ENCODE measurements at regions not wholly inside any gene's neighbourhood (a gene's known extent, or its start where the extent isn't known, plus 50 kb on each side); places are given as distances from the start of the nearest gene placed in this dataset.
"Not testable (repeated sequence)": the region's sequence is repeated elsewhere in the genome, so short reads cannot be mapped to it uniquely, and the experiment has no call there.

- H3K9ac ChIP-seq (ENCODE audit: low read depth in 1 of 3, low read length in 3 of 3), result no peak overlapping the region
- H3K36me3 ChIP-seq (ENCODE audit: control insufficient read depth in 3 of 3, insufficient read depth in 3 of 3, low read length in 3 of 3), result no peaks in the 10 kb centered on the region
- no peaks in the 10 kb centered on the region for H3K9me3 ChIP-seq (ENCODE audit: control insufficient read depth in 3 of 3, low read length in 3 of 3)
- H3K4me1 ChIP-seq (ENCODE audit: control insufficient read depth in 3 of 3, insufficient read depth in 3 of 3, low read length in 3 of 3), result no peaks in the 10 kb centered on the region
- no peak overlapping the region for H3K4me3 ChIP-seq (ENCODE audit: low read length in 3 of 3)
- H3K27ac ChIP-seq (ENCODE audit: low read depth, low read length), result no peak overlapping the region
- H3K27me3 ChIP-seq (ENCODE audit: control insufficient read depth in 3 of 3, insufficient read depth in 3 of 3, low read length in 3 of 3), result no peaks in the 10 kb centered on the region
These were observed 408.5 kb upstream of the USP9Y start for GRCh38 chrY:12292542-12292941.

GRCh38 chrY:12296460-12296859 lies 404.6 kb upstream of the USP9Y start:
- Histone ChIP-seq H3K4me3 (ENCODE audit: low read length in 3 of 3) (no peak overlapping the region), H3K36me3 (ENCODE audit: control insufficient read depth in 3 of 3, insufficient read depth in 3 of 3, low read length in 3 of 3) (no peaks in the 10 kb centered on the region), H3K27me3 (ENCODE audit: control insufficient read depth in 3 of 3, insufficient read depth in 3 of 3, low read length in 3 of 3) (no peaks in the 10 kb centered on the region), H3K9me3 (ENCODE audit: control insufficient read depth in 3 of 3, low read length in 3 of 3) (no peaks in the 10 kb centered on the region), H3K9ac (ENCODE audit: low read depth in 1 of 3, low read length in 3 of 3) (no peak overlapping the region), H3K4me1 (ENCODE audit: control insufficient read depth in 3 of 3, insufficient read depth in 3 of 3, low read length in 3 of 3) (no peaks in the 10 kb centered on the region), H3K27ac (ENCODE audit: low read depth, low read length) (no peak overlapping the region)

GRCh38 chrY:12299796-12300195 lies 401.2 kb upstream of the USP9Y start:
- not testable (repeated sequence) for H3K9me3 ChIP-seq (ENCODE audit: control insufficient read depth in 3 of 3, low read length in 3 of 3); H3K9ac ChIP-seq (ENCODE audit: low read depth in 1 of 3, low read length in 3 of 3); H3K4me3 ChIP-seq (ENCODE audit: low read length in 3 of 3); H3K27ac ChIP-seq (ENCODE audit: low read depth, low read length); H3K36me3 ChIP-seq (ENCODE audit: control insufficient read depth in 3 of 3, insufficient read depth in 3 of 3, low read length in 3 of 3); H3K4me1 ChIP-seq (ENCODE audit: control insufficient read depth in 3 of 3, insufficient read depth in 3 of 3, low read length in 3 of 3); H3K27me3 ChIP-seq (ENCODE audit: control insufficient read depth in 3 of 3, insufficient read depth in 3 of 3, low read length in 3 of 3)

- H3K9ac ChIP-seq (ENCODE audit: low read depth in 1 of 3, low read length in 3 of 3), result no peak overlapping the region
- no peak overlapping the region for H3K27ac ChIP-seq (ENCODE audit: low read depth, low read length)
- no peaks in the 10 kb centered on the region for H3K36me3 ChIP-seq (ENCODE audit: control insufficient read depth in 3 of 3, insufficient read depth in 3 of 3, low read length in 3 of 3)
- H3K4me1 ChIP-seq (ENCODE audit: control insufficient read depth in 3 of 3, insufficient read depth in 3 of 3, low read length in 3 of 3), result no peaks in the 10 kb centered on the region
- H3K9me3 ChIP-seq (ENCODE audit: control insufficient read depth in 3 of 3, low read length in 3 of 3), result no peaks in the 10 kb centered on the region
- no peak overlapping the region for H3K4me3 ChIP-seq (ENCODE audit: low read length in 3 of 3)
- no peaks in the 10 kb centered on the region for H3K27me3 ChIP-seq (ENCODE audit: control insufficient read depth in 3 of 3, insufficient read depth in 3 of 3, low read length in 3 of 3)
These were observed 397.6 kb upstream of the USP9Y start for GRCh38 chrY:12303464-12303863.

- Histone ChIP-seq H3K27me3 (ENCODE audit: control insufficient read depth in 3 of 3, insufficient read depth in 3 of 3, low read length in 3 of 3) (no peaks in the 10 kb centered on the region), H3K36me3 (ENCODE audit: control insufficient read depth in 3 of 3, insufficient read depth in 3 of 3, low read length in 3 of 3) (no peaks in the 10 kb centered on the region), H3K27ac (ENCODE audit: low read depth, low read length) (no peak overlapping the region), H3K9me3 (ENCODE audit: control insufficient read depth in 3 of 3, low read length in 3 of 3) (no peaks in the 10 kb centered on the region), H3K9ac (ENCODE audit: low read depth in 1 of 3, low read length in 3 of 3) (no peak overlapping the region), H3K4me3 (ENCODE audit: low read length in 3 of 3) (no peak overlapping the region), H3K4me1 (ENCODE audit: control insufficient read depth in 3 of 3, insufficient read depth in 3 of 3, low read length in 3 of 3) (no peaks in the 10 kb centered on the region)
These were observed 395.6 kb upstream of the USP9Y start for GRCh38 chrY:12305456-12305855.

GRCh38 chrY:12309212-12309611 lies 391.8 kb upstream of the USP9Y start:
- Histone ChIP-seq H3K9ac (ENCODE audit: low read depth in 1 of 3, low read length in 3 of 3) (no peak overlapping the region), H3K27me3 (ENCODE audit: control insufficient read depth in 3 of 3, insufficient read depth in 3 of 3, low read length in 3 of 3) (no peaks in the 10 kb centered on the region), H3K36me3 (ENCODE audit: control insufficient read depth in 3 of 3, insufficient read depth in 3 of 3, low read length in 3 of 3) (no peaks in the 10 kb centered on the region), H3K4me1 (ENCODE audit: control insufficient read depth in 3 of 3, insufficient read depth in 3 of 3, low read length in 3 of 3) (no peaks in the 10 kb centered on the region), H3K4me3 (ENCODE audit: low read length in 3 of 3) (no peak overlapping the region), H3K27ac (ENCODE audit: low read depth, low read length) (no peak overlapping the region), H3K9me3 (ENCODE audit: control insufficient read depth in 3 of 3, low read length in 3 of 3) (no peaks in the 10 kb centered on the region)

GRCh38 chrY:12310832-12311231 lies 390.2 kb upstream of the USP9Y start:
- H3K9me3 ChIP-seq (ENCODE audit: control insufficient read depth in 3 of 3, low read length in 3 of 3), result no peaks in the 10 kb centered on the region
- no peak overlapping the region for H3K27ac ChIP-seq (ENCODE audit: low read depth, low read length)
- H3K4me1 ChIP-seq (ENCODE audit: control insufficient read depth in 3 of 3, insufficient read depth in 3 of 3, low read length in 3 of 3), result no peaks in the 10 kb centered on the region
- no peaks in the 10 kb centered on the region for H3K36me3 ChIP-seq (ENCODE audit: control insufficient read depth in 3 of 3, insufficient read depth in 3 of 3, low read length in 3 of 3)
- H3K27me3 ChIP-seq (ENCODE audit: control insufficient read depth in 3 of 3, insufficient read depth in 3 of 3, low read length in 3 of 3), result no peaks in the 10 kb centered on the region
- H3K9ac ChIP-seq (ENCODE audit: low read depth in 1 of 3, low read length in 3 of 3), result no peak overlapping the region
- no peak overlapping the region for H3K4me3 ChIP-seq (ENCODE audit: low read length in 3 of 3)

GRCh38 chrY:12327751-12328150 lies 373.3 kb upstream of the USP9Y start:
- Histone ChIP-seq H3K4me1 (ENCODE audit: control insufficient read depth in 3 of 3, insufficient read depth in 3 of 3, low read length in 3 of 3) (no peaks in the 10 kb centered on the region), H3K27ac (ENCODE audit: low read depth, low read length) (no peak overlapping the region), H3K27me3 (ENCODE audit: control insufficient read depth in 3 of 3, insufficient read depth in 3 of 3, low read length in 3 of 3) (no peaks in the 10 kb centered on the region), H3K9me3 (ENCODE audit: control insufficient read depth in 3 of 3, low read length in 3 of 3) (no peaks in the 10 kb centered on the region), H3K4me3 (ENCODE audit: low read length in 3 of 3) (no peak overlapping the region), H3K36me3 (ENCODE audit: control insufficient read depth in 3 of 3, insufficient read depth in 3 of 3, low read length in 3 of 3) (no peaks in the 10 kb centered on the region), H3K9ac (ENCODE audit: low read depth in 1 of 3, low read length in 3 of 3) (no peak overlapping the region)

GRCh38 chrY:12331917-12332316 lies 369.1 kb upstream of the USP9Y start:
- not testable (repeated sequence) for H3K27me3 ChIP-seq (ENCODE audit: control insufficient read depth in 3 of 3, insufficient read depth in 3 of 3, low read length in 3 of 3); H3K4me1 ChIP-seq (ENCODE audit: control insufficient read depth in 3 of 3, insufficient read depth in 3 of 3, low read length in 3 of 3); H3K27ac ChIP-seq (ENCODE audit: low read depth, low read length); H3K4me3 ChIP-seq (ENCODE audit: low read length in 3 of 3); H3K36me3 ChIP-seq (ENCODE audit: control insufficient read depth in 3 of 3, insufficient read depth in 3 of 3, low read length in 3 of 3); H3K9me3 ChIP-seq (ENCODE audit: control insufficient read depth in 3 of 3, low read length in 3 of 3); H3K9ac ChIP-seq (ENCODE audit: low read depth in 1 of 3, low read length in 3 of 3)

- Histone ChIP-seq H3K9ac (ENCODE audit: low read depth in 1 of 3, low read length in 3 of 3) (no peak overlapping the region), H3K4me3 (ENCODE audit: low read length in 3 of 3) (no peak overlapping the region), H3K36me3 (ENCODE audit: control insufficient read depth in 3 of 3, insufficient read depth in 3 of 3, low read length in 3 of 3) (no peaks in the 10 kb centered on the region)
These were observed 357.8 kb upstream of the USP9Y start for GRCh38 chrY:12343211-12343610.

GRCh38 chrY:12348181-12348580 lies 352.9 kb upstream of the USP9Y start:
- Histone ChIP-seq H3K4me1 (ENCODE audit: control insufficient read depth in 3 of 3, insufficient read depth in 3 of 3, low read length in 3 of 3) (no peaks in the 10 kb centered on the region), H3K27ac (ENCODE audit: low read depth, low read length) (no peak overlapping the region), H3K27me3 (ENCODE audit: control insufficient read depth in 3 of 3, insufficient read depth in 3 of 3, low read length in 3 of 3) (no peaks in the 10 kb centered on the region), H3K36me3 (ENCODE audit: control insufficient read depth in 3 of 3, insufficient read depth in 3 of 3, low read length in 3 of 3) (no peaks in the 10 kb centered on the region), H3K4me3 (ENCODE audit: low read length in 3 of 3) (no peak overlapping the region), H3K9ac (ENCODE audit: low read depth in 1 of 3, low read length in 3 of 3) (no peak overlapping the region), H3K9me3 (ENCODE audit: control insufficient read depth in 3 of 3, low read length in 3 of 3) (no peaks in the 10 kb centered on the region)

More at GRCh38 chrY:12343211-12343610, 357.8 kb upstream of the USP9Y start:
- no peak overlapping the region for H3K27ac ChIP-seq (ENCODE audit: low read depth, low read length)
- no peaks in the 10 kb centered on the region for H3K4me1 ChIP-seq (ENCODE audit: control insufficient read depth in 3 of 3, insufficient read depth in 3 of 3, low read length in 3 of 3)
- no peaks in the 10 kb centered on the region for H3K9me3 ChIP-seq (ENCODE audit: control insufficient read depth in 3 of 3, low read length in 3 of 3)
- no peaks in the 10 kb centered on the region for H3K27me3 ChIP-seq (ENCODE audit: control insufficient read depth in 3 of 3, insufficient read depth in 3 of 3, low read length in 3 of 3)
